ENCODE measurements at regions not wholly inside any gene's neighbourhood (a gene's known extent, or its start where the extent isn't known, plus 50 kb on each side); places are given as distances from the start of the nearest gene placed in this dataset.
A peak's percentile ranks its signal among the peaks of the same experiment; 100 is the strongest.
"Not testable (repeated sequence)": the region's sequence is repeated elsewhere in the genome, so short reads cannot be mapped to it uniquely, and the experiment has no call there.

GRCh38 chr14:77985211-77985615, 185.0 kb upstream of the NRXN3 start:
- no peak for DNase-seq

GRCh38 chr14:77986773-77987172, 183.4 kb upstream of the NRXN3 start:
- no peak for DNase-seq

- DNase-seq: no peak
Measured at GRCh38 chr14:77988096-77988870, 181.9 kb upstream of the NRXN3 start.

DNA sequence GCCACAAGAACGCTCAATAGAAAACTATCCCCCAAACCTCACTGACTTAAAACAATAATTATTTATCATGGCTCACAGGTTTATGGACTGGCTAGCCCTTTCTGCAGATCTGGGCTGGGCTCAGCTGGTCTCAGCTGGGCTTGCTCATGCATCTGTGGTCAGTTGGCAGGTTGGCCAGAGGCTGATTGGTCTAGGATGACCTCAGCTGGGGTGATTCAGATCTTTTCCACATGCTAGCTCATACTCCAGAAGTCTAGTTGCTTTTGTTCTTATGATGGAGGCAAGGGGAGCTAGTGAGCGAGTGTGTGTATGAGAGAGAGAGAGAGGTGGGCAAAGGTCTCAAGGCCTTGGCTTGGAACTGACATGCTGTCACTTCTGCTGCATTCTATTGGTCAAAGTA, 181.2 kb upstream of the NRXN3 start:
- no peak for DNase-seq

- DNase-seq: no peak
Measured at GRCh38 chr14:77989441-77989991, 180.7 kb upstream of the NRXN3 start.

- no peak for DNase-seq
Measured at GRCh38 chr14:77990337-77990736, 179.8 kb upstream of the NRXN3 start.

- no peak for DNase-seq
Measured at GRCh38 chr14:77991128-77991772, 178.9 kb upstream of the NRXN3 start.

DNA sequence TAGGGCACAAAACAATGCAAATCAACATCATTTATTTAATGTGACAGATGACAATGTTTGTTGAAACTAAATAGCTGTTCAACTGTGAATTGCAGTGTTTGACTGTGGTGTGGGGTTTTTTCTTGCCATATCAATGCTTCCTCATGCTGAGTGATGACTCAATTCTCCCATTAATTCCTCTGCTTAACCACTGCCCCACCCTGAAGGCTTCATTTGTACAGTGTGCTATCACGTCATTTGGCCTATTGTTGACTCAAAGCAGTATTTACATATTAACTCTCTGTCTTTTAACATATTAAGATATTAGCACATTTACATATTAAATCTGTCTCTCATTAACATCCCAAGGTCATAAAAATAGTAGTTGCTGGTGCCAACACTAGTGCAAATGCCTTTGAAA, 164.8 kb upstream of the NRXN3 start:
- peak; percentile 64 for DNase-seq

DNA sequence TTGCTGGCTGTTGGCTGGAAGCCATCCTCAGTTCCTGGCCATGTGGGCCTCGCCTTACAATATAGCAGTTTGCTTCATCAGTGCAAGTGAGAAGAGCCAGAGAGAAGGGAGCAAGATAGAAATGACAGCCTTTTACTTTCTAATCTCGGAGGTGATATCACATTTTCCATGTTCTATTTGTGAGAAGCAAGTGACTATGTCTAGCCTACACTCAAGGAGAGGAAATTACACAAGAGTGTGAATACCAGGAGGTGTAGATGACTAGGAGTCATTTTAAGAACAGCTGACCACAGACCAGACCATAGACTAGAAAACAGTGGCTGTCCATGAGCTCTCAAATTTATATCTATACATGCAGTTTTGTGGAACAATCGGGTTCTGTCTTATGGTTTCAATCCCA, 163.0 kb upstream of the NRXN3 start:
- DNase-seq: no peak

GRCh38 chr14:78010688-78011087, 159.5 kb upstream of the NRXN3 start:
- DNase-seq: no peak

DNA sequence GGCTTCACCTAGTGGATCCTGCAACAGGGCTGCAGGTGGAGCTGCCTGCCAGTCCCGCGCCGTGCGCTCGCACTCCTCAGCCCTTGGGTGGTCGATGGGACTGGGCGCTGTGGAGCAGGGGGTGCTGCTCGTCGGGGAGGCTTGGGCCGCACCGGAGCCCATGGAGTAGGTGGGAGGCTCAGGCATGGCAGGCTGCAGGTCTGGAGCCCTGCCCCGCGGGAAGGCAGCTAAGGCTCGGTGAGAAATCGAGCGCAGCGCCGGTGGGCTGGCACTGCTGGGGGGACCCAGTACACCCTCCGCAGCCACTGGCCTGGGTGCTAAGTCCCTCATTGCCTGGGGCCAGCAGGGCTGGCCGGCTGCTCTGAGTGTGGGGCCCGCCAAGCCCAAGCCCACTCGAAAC, 156.3 kb upstream of the NRXN3 start:
- DNase-seq: not testable (repeated sequence)

- no peak for DNase-seq
Measured at GRCh38 chr14:78016532-78016931, 153.6 kb upstream of the NRXN3 start.

- no peak for DNase-seq
Measured at GRCh38 chr14:78018283-78018682, 151.9 kb upstream of the NRXN3 start.

DNA sequence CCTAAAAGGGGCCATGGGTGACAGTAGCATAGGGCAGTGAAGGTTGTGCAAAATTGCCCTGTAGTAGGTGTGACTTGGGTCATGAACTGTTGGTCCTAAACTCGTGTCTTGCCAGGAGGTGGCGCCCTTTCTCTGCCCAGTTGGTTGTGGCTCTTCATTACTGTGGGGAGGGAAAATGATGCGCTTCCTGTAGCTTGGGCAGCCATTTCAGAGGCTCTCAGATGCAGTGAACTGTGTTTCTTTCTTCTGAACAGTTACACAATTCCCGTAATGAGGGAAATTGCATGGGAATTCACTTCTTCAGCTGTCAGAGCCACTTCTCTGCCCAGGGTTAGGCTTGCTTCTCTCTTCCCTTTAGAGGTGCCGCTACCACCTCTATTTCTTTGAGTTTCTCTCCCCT, 148.1 kb upstream of the NRXN3 start:
- DNase-seq: peak; percentile 14

DNA sequence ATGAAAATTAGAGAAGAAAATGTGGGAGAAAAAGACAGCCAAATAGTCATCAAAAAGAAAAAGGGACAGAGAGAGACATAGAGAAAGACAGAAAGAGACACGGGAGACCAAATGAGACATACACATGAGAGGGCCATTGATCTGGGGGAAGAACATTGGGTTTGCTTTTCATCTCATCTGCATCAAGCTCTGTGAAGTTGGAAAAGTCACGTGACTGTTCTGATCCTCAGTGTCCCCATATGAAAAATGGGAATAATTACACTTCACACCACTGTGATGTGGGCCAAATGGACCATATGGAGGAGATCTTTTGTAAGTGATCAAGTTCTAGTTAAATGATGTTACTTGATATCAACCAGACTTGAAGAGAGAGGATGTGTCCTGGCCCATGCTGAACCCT, 147.1 kb upstream of the NRXN3 start:
- DNase-seq: no peak

GRCh38 chr14:78028471-78028870, 141.7 kb upstream of the NRXN3 start:
- no peak for DNase-seq

DNA sequence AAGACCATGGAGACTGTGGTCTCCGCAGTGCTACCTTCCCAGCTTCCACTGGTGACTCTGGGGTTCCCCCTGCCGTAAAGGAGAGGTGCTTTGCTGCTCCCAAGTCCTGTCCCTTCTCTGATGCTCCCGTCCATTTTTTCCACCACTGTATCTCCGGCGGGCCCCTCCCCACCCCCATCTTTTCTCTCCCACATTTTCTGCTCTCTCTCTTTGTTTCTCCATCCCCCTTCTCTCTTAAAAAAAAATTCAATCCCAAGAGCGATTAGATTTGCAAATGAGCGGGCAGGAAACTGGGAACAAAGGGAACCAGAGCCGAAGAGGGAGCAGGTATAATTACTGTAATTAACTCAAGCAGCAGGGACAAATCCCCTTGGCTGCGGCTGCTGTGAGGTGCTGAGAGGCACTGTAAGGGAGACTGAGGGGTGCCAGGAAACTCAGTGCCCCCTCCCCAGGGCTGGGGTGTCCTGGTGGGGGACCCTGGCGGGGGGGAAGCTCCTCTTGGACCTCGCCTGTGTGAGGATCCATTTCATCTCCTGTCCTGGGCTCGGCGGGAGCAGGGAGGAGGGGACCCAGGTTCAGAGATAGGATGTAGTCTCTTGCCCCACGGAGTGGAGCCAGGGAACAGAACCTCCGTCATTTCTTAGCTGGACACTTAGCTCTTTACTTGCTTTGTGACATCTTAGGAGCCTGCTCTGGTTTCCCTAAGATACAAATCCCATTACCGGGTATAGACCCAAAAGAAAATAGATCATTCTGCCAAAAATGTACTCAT, 140.4 kb upstream of the NRXN3 start:
- DNase-seq: peak; percentile 39

- no peak for DNase-seq
Measured at GRCh38 chr14:78043349-78043748, 126.8 kb upstream of the NRXN3 start.

- no peak for DNase-seq
Measured at GRCh38 chr14:78048120-78048519, 122.1 kb upstream of the NRXN3 start.

DNA sequence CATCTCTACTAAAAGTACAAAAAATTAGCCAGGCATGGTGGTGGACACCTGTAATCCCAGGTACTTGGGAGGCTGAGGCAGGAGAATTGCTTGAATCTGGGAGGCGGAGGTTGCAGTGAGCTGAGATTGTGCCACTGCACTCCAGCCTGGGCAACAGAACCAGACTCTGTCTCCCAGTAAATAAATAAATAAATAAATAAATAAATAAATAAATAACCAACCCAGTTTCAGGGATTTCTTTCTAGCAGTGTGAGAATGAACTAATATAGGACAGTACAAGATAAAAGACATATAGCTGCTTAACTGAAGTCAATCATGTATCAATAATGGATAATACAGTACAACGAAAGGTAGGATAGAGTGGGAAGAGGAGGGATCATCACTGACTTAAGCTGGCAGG, 113.3 kb upstream of the NRXN3 start:
- not testable (repeated sequence) for DNase-seq

GRCh38 chr14:78070344-78070743, 99.8 kb upstream of the NRXN3 start:
- no peak for DNase-seq

GRCh38 chr14:78071016-78071549, 99.1 kb upstream of the NRXN3 start:
- no peak for DNase-seq

DNA sequence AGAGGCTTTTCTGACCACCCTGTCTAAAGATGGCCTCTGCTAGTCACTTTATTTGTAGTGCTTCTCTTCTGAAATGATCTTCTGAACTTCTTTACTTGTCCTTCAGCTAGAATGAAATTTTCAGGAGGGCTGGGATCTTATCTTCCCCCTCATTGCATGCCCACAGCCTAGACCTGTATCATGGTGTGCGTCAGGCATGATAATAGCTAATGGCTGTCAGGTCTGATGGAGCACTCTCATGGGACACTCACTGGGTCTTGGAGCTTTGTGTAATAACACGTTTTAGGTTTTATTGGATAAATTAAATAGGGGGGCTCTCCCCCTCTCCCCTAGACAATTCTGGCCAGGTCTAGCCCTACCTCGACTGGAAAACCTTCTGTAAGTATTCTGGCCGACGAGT, 97.1 kb upstream of the NRXN3 start:
- DNase-seq: no peak

Data from NCI-H774 (cell line).